DOHH2 (cell line): ENCODE measurements at regions not wholly inside any gene's neighbourhood (a gene's known extent, or its start where the extent isn't known, plus 50 kb on each side); places are given as distances from the start of the nearest gene placed in this dataset.

Source experiments
- EZH2phosphoT487 ChIP-seq: fragments of 200-600 bp; sonication (generic); IDR thresholded peaks from 2 replicates; pipeline ENCODE4 v1.6.1; 2017; ENCODE audit warnings: borderline replicate concordance, mild to moderate bottlenecking, antibody characterized with exemption, low read length, moderate library complexity, mixed read lengths
- TF ChIP-seq, protein P1 (sequence below): fragments of 200-600 bp; sonication (generic); IDR thresholded peaks from one replicate; pipeline ENCODE4 v1.5.1; 2014; ENCODE audit warnings: antibody characterized with exemption, mild to moderate bottlenecking, low read depth, low read length; ENCODE audit not compliant: poor library complexity, severe bottlenecking

DNA sequence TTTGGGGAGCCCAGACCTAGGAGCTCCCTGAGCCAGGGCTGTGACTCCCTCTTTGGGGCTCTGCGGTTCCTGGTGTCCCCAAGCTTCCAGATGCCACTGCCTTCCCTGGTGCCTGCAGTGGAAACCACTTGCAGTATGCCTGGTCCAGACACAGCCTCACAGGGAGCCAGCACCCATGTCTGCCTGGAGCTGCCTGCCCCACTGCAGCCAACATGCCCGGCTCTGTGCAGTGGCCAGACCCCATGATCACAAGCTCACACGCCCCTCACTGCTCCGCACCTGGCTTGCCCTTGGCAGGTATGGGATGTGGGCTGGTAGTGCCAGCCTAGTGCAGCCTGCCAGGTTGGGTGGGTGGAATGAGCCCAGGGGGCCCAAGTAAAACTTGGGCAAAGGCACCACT lies 644.8 kb downstream of the HTR1B start:
- TF ChIP-seq, protein P1, sequence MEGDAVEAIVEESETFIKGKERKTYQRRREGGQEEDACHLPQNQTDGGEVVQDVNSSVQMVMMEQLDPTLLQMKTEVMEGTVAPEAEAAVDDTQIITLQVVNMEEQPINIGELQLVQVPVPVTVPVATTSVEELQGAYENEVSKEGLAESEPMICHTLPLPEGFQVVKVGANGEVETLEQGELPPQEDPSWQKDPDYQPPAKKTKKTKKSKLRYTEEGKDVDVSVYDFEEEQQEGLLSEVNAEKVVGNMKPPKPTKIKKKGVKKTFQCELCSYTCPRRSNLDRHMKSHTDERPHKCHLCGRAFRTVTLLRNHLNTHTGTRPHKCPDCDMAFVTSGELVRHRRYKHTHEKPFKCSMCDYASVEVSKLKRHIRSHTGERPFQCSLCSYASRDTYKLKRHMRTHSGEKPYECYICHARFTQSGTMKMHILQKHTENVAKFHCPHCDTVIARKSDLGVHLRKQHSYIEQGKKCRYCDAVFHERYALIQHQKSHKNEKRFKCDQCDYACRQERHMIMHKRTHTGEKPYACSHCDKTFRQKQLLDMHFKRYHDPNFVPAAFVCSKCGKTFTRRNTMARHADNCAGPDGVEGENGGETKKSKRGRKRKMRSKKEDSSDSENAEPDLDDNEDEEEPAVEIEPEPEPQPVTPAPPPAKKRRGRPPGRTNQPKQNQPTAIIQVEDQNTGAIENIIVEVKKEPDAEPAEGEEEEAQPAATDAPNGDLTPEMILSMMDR: no peak
- no peak for TF ChIP-seq EZH2phosphoT487
